Tibial artery (tissue), 4 donors: ENCODE measurements at regions not wholly inside any gene's neighbourhood (a gene's known extent, or its start where the extent isn't known, plus 50 kb on each side); places are given as distances from the start of the nearest gene placed in this dataset.

Source experiments
- DNase-seq, 2 donors: peaks; one replicate each; pipeline ENCODE4 v3.0.0-alpha.2; 2019
- H3K27ac ChIP-seq, 2 donors: fragments of 200-600 bp; sonication (generic) in 1 of 2; 1 replicate in 1 of 2; 2 replicates in 1 of 2; pipeline ENCODE4 v1.5.1; 2018 to 2019; ENCODE audit warnings: mild to moderate bottlenecking in 1 of 2
- H3K27me3 ChIP-seq, 2 donors: fragments of 200-600 bp; sonication (generic) in 1 of 2; one replicate each; pipeline versions ENCODE4 v1.5.1 to v1.6.0; 2016 to 2019
- H3K36me3 ChIP-seq, 3 donors: fragments of 200-600 bp; sonication (generic) in 2 of 3; one replicate each; pipeline ENCODE4 v1.5.1; 2016 to 2019; ENCODE audit warnings: mild to moderate bottlenecking in 2 of 3
- H3K4me1 ChIP-seq, 4 donors: fragments of 200-600 bp; sonication (generic) in 2 of 4; 1 replicate in 3 of 4; 2 replicates in 1 of 4; pipeline ENCODE4 v1.5.1; 2016 to 2019
- H3K4me3 ChIP-seq, 2 donors: fragments of 200-600 bp; sonication (generic) in 1 of 2; 1 replicate in 1 of 2; 2 replicates in 1 of 2; pipeline ENCODE4 v1.5.1; 2018 to 2019; ENCODE audit warnings: mild to moderate bottlenecking in 2 of 2
- H3K9me3 ChIP-seq, 3 donors: fragments of 200-600 bp; sonication (generic) in 1 of 3; one replicate each; pipeline ENCODE4 v1.5.1; 2016 to 2019
- intact Hi-C: fragments of 100-400 bp; cut with DNase I; formaldehyde crosslinking; loops from one replicate; pipeline ENCODE4 v1.15.0; 2023; ENCODE audit warnings: low total_unique reads
- TF ChIP-seq, protein P1 (sequence below), 2 experiments: fragments of 200-600 bp in 1 of 2; fragments of 450-650 bp in 1 of 2; IDR thresholded peaks; one replicate each; pipeline ENCODE4 v1.5.1; 2017 to 2019; ENCODE audit warnings: antibody characterized with exemption in 2 of 2, mild to moderate bottlenecking in 1 of 2, moderate library complexity in 1 of 2

DNA sequence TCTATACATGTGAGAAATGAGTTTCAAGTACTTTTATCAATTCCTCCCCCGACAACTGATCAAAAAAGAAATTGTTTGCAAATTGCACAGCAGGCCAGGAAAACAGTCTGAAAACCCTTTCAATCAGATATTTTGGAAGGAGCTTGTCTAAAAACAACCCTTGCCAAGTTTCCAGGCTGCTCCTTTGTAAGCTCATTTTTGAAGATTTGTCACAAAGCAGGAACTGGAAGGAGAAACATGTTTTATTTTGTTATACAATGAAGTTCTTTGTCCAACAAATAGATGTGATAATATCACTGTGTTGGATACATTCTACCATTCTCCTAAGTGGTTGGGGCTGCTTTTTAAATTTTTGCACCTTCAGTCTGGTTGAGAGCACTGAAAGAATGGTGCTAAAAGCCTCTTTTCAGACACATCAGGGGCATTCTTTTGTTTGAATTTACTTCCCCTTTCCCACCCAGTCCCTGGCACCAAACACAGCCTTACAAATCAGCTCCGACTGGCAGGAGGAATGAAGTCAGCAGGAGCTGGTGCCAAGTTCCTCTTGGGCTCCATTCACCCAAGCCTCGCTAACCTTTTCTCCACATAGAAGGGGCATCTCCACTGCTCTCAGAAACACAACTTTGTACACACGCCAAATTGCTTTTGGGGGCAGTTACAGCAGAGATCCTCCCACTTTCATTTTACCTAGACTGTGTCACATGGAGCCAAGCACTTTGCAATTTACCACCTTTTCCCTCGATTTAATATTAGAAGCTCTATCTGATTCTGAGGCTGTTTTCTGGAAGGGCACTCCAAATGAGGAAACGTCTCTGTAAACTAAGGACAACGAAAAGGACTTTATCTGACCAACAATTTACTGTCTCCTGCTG lies 88.0 kb downstream of the C1D start:
- H3K4me1 ChIP-seq, result peaks cover 0 to 15% (median 8%) of the 10 kb centered on the region in 4 donors
- TF ChIP-seq, protein P1, sequence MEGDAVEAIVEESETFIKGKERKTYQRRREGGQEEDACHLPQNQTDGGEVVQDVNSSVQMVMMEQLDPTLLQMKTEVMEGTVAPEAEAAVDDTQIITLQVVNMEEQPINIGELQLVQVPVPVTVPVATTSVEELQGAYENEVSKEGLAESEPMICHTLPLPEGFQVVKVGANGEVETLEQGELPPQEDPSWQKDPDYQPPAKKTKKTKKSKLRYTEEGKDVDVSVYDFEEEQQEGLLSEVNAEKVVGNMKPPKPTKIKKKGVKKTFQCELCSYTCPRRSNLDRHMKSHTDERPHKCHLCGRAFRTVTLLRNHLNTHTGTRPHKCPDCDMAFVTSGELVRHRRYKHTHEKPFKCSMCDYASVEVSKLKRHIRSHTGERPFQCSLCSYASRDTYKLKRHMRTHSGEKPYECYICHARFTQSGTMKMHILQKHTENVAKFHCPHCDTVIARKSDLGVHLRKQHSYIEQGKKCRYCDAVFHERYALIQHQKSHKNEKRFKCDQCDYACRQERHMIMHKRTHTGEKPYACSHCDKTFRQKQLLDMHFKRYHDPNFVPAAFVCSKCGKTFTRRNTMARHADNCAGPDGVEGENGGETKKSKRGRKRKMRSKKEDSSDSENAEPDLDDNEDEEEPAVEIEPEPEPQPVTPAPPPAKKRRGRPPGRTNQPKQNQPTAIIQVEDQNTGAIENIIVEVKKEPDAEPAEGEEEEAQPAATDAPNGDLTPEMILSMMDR (IDR thresholded peaks at IDR 0.05), result no peak
- no peaks in the 10 kb centered on the region for H3K27me3 ChIP-seq
- no peaks in the 10 kb centered on the region for H3K9me3 ChIP-seq
- DNase-seq, result peak; percentile 47 to 77
- intact Hi-C loops, result no loop called here
- peak overlapping the region in 1 of 2 donors; percentile 10 for H3K4me3 ChIP-seq
- peak overlapping the region; percentile 31 to 40 for H3K27ac ChIP-seq
- H3K36me3 ChIP-seq, result no peaks in the 10 kb centered on the region

DNA sequence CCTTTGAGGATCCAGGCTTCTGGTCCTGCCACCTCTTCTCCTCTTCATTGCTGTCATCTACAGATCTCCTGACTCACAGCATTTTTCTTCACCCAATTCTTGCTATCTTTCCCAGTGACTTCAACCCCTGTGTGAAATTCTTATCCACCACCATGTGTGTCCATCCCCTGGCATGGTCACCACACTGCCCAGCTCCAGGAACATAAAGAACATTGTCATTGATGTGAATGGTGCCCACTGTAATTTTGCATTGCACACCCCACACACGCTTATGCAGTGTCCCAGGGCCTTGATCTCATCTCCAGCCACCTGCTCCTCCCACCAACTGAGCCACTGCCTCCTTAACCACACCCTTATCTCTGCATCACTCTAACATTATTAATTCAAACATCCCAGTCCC lies 85.3 kb downstream of the C1D start:
- Histone ChIP-seq H3K4me3 (no peak overlapping the region), H3K4me1 (peaks cover 0 to 15% (median 8%) of the 10 kb centered on the region in 4 donors), H3K9me3 (peaks cover 0 to 9% (median 0%) of the 10 kb centered on the region in 3 donors), H3K27me3 (no peaks in the 10 kb centered on the region), H3K27ac (no peak overlapping the region), H3K36me3 (no peaks in the 10 kb centered on the region)
- TF ChIP-seq, protein P1 (IDR thresholded peaks at IDR 0.05), result no peak
- DNase-seq, result no peak
- intact Hi-C loops, result no loop called here

DNA sequence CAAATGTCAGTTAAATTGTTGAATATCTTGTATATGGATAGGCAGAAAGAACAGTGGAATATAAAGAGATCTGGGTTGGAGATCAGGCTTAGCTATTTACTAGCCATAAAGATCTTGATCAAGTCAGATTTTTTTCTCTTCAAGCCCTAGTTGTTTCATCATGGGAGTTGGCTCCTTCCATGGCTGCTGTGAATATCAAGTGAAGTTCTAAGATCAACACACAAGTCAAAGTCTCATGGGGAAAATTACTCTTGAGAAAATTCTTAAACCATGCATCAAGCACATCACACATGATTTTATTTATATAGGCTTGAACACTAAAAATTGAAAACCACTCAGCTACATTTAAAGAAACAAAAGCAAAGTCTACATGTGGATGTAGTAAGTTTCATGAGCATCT lies 79.8 kb downstream of the C1D start:
- no peak overlapping the region for H3K27ac ChIP-seq
- no peaks in the 10 kb centered on the region for H3K4me1 ChIP-seq
- H3K36me3 ChIP-seq, result no peaks in the 10 kb centered on the region
- TF ChIP-seq, protein P1 (IDR thresholded peaks at IDR 0.05), result no peak
- no peaks in the 10 kb centered on the region for H3K27me3 ChIP-seq
- DNase-seq, result no peak
- no peak overlapping the region for H3K4me3 ChIP-seq
- peaks cover 0 to 9% (median 0%) of the 10 kb centered on the region in 3 donors for H3K9me3 ChIP-seq
- intact Hi-C loops, result no loop called here

DNA sequence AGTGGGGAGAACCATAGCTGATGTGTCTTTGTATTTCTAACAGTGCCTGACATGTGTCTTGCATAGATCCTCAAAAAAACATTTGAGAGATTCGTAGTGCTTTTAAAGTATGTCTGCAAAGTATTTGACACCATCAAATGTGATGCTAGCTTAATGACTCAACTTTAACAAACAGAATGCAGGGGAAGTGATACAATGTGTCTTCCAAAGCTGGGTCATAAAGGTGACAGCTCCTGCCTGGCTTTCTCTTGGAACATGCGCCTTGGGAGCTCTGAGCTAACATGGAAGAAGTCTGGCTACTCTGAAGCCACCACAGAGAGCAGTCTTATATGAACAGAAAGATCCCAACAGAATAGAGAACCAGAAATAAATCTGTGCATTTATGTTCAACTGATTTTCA lies 78.2 kb downstream of the C1D start:
- Histone ChIP-seq H3K4me1 (no peaks in the 10 kb centered on the region), H3K4me3 (no peak overlapping the region), H3K27me3 (no peaks in the 10 kb centered on the region), H3K27ac (no peak overlapping the region), H3K9me3 (peaks cover 0 to 9% (median 0%) of the 10 kb centered on the region in 3 donors), H3K36me3 (no peaks in the 10 kb centered on the region)
- no peak for DNase-seq
- intact Hi-C loops, result no loop called here
- TF ChIP-seq, protein P1 (IDR thresholded peaks at IDR 0.05), result no peak

DNA sequence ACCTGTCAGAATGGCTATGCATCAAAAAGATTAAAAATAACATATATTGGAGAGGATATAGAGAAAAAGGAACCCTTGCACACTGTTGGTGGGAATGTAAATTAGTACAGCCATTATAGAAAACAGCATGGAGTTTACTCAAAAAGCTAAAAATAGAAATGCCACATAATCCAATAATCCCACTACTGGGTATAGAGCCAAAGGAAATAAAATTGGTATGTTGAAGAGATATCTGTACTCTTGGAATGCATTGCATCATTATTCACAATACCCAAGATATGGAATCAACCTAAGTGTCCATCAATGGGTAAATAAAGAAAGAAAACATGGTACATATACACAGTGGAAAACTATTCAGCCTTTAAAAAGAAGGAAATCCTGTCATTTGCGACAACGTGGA lies 77.2 kb downstream of the C1D start:
- no peaks in the 10 kb centered on the region for H3K4me1 ChIP-seq
- H3K27ac ChIP-seq, result no peak overlapping the region
- H3K27me3 ChIP-seq, result no peaks in the 10 kb centered on the region
- intact Hi-C loops, result no loop called here
- TF ChIP-seq, protein P1 (IDR thresholded peaks at IDR 0.05), result no peak
- no peaks in the 10 kb centered on the region for H3K36me3 ChIP-seq
- no peak overlapping the region for H3K4me3 ChIP-seq
- DNase-seq, result no peak
- H3K9me3 ChIP-seq, result peaks cover 0 to 3% (median 0%) of the 10 kb centered on the region in 3 donors
